Peyer's patch (tissue), 4 donors: ENCODE measurements at regions not wholly inside any gene's neighbourhood (a gene's known extent, or its start where the extent isn't known, plus 50 kb on each side); places are given as distances from the start of the nearest gene placed in this dataset.

ENCODE experiments used
- POLR2A ChIP-seq, 2 donors: fragments of 450-650 bp; IDR thresholded peaks; one replicate each; pipeline ENCODE4 v1.5.1; 2017; ENCODE audit warnings: antibody characterized with exemption in 2 of 2, mild to moderate bottlenecking in 2 of 2, moderate library complexity in 2 of 2
- TF ChIP-seq, protein P1 (sequence below), 6 experiments: fragments of 450-650 bp in 4 of 6; fragments of 200-600 bp in 2 of 6; sonication (generic) in 1 of 6; IDR thresholded peaks; one replicate each; pipeline ENCODE4 v1.5.1; 2017 to 2019; ENCODE audit warnings: antibody characterized with exemption in 6 of 6, mild to moderate bottlenecking in 3 of 6, moderate library complexity in 1 of 6

DNA sequence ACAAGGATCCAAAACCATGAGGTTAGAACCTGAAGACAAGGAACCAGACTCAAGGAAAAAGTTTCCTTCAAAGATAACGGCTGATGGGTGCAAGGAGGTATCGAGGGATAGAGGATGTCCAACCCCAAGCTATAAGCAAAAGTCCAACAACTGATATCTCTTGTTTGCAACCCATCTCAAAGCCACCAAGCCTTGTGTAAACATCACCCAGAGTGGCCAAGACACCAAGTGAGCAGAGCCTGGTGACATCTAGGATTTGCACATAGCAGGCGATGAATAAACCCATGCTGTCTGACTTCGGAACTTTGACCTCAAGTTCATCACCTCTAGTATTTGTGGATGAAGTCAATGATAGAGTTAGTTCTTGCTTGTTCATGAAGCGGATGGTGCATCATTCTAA lies 180.7 kb downstream of the ETS2 start:
- TF ChIP-seq, protein P1, sequence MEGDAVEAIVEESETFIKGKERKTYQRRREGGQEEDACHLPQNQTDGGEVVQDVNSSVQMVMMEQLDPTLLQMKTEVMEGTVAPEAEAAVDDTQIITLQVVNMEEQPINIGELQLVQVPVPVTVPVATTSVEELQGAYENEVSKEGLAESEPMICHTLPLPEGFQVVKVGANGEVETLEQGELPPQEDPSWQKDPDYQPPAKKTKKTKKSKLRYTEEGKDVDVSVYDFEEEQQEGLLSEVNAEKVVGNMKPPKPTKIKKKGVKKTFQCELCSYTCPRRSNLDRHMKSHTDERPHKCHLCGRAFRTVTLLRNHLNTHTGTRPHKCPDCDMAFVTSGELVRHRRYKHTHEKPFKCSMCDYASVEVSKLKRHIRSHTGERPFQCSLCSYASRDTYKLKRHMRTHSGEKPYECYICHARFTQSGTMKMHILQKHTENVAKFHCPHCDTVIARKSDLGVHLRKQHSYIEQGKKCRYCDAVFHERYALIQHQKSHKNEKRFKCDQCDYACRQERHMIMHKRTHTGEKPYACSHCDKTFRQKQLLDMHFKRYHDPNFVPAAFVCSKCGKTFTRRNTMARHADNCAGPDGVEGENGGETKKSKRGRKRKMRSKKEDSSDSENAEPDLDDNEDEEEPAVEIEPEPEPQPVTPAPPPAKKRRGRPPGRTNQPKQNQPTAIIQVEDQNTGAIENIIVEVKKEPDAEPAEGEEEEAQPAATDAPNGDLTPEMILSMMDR (IDR thresholded peaks at IDR 0.05) = no peak
- TF ChIP-seq POLR2A (IDR thresholded peaks at IDR 0.05) = no peak
